MM.1S (cell line): ENCODE measurements at regions not wholly inside any gene's neighbourhood (a gene's known extent, or its start where the extent isn't known, plus 50 kb on each side); places are given as distances from the start of the nearest gene placed in this dataset.

ENCODE experiments used
- DNase-seq: peaks from one replicate; pipeline ENCODE4 v3.0.0-alpha.2; 2015
- H2AFZ ChIP-seq: fragments of 300-600 bp; sonication (generic); 2 replicates; pipeline ENCODE4 v1.6.0; 2016; ENCODE audit warnings: antibody characterized with exemption, low read length
- H3F3A ChIP-seq: fragments of 300-600 bp; sonication (generic); 2 replicates; pipeline ENCODE4 v1.6.1; 2016; ENCODE audit warnings: mild to moderate bottlenecking, antibody characterized with exemption, low read length, moderate library complexity, mixed read lengths; ENCODE audit not compliant: insufficient read depth
- H3K27ac ChIP-seq: fragments of 300-600 bp; sonication (generic); 2 replicates; pipeline ENCODE4 v1.5.1; 2016; ENCODE audit warnings: mild to moderate bottlenecking, low read length
- H3K27me3 ChIP-seq: fragments of 300-600 bp; sonication (generic); replicated peaks from 2 replicates; pipeline ENCODE4 v1.6.0; 2016; ENCODE audit warnings: low read length; ENCODE audit not compliant: insufficient read depth
- H3K36me3 ChIP-seq: fragments of 300-600 bp; sonication (generic); replicated peaks from 2 replicates; pipeline ENCODE4 v1.6.1; 2016; ENCODE audit warnings: mild to moderate bottlenecking, low read length, mixed read lengths; ENCODE audit not compliant: insufficient read depth
- H3K4me1 ChIP-seq: fragments of 300-600 bp; sonication (generic); 2 replicates; pipeline ENCODE4 v1.6.1; 2016; ENCODE audit warnings: low read length, mixed read lengths
- H3K4me2 ChIP-seq: fragments of 300-600 bp; sonication (generic); 2 replicates; pipeline ENCODE4 v1.6.0; 2016; ENCODE audit warnings: low read depth, low read length
- H3K4me3 ChIP-seq: fragments of 300-600 bp; sonication (generic); 2 replicates; pipeline ENCODE4 v1.5.1; 2016; ENCODE audit warnings: low read length, mixed read lengths
- H3K79me2 ChIP-seq: fragments of 300-600 bp; sonication (generic); 2 replicates; pipeline ENCODE4 v1.6.1; 2016; ENCODE audit warnings: mixed run types, low read length, mixed read lengths
- H3K9ac ChIP-seq: fragments of 300-600 bp; sonication (generic); 2 replicates; pipeline ENCODE4 v1.6.1; 2016; ENCODE audit warnings: low read length, mixed read lengths
- H3K9me2 ChIP-seq: fragments of 300-600 bp; sonication (generic); replicated peaks from 2 replicates; pipeline ENCODE4 v1.6.1; 2016; ENCODE audit warnings: mild to moderate bottlenecking, low read length, mixed read lengths; ENCODE audit not compliant: insufficient read depth
- H3K9me3 ChIP-seq: fragments of 300-600 bp; sonication (generic); replicated peaks from 2 replicates; pipeline ENCODE4 v1.6.1; 2016; ENCODE audit warnings: mild to moderate bottlenecking, low read length, mixed read lengths; ENCODE audit not compliant: insufficient read depth
- H4K20me1 ChIP-seq: fragments of 300-600 bp; sonication (generic); 2 replicates; pipeline ENCODE4 v1.6.1; 2016; ENCODE audit warnings: mild to moderate bottlenecking, low read length, moderate library complexity, mixed read lengths; ENCODE audit not compliant: insufficient read depth
- EZH2 ChIP-seq: fragments of 300-600 bp; sonication (generic); optimal IDR thresholded peaks from 2 replicates; pipeline ENCODE3; 2017; ENCODE audit warnings: low read depth, mild to moderate bottlenecking, antibody characterized with exemption, low read length, mixed read lengths
- EZH2phosphoT487 ChIP-seq: fragments of 300-600 bp; sonication (generic); IDR thresholded peaks from 2 replicates; pipeline ENCODE4 v1.6.1; 2018; ENCODE audit warnings: antibody characterized with exemption, low read length
- TF ChIP-seq, protein P1 (sequence below): fragments of 300-600 bp; sonication (generic); IDR thresholded peaks from 2 replicates; pipeline ENCODE4 v1.5.1; 2016; ENCODE audit warnings: antibody characterized with exemption, low read length, mixed read lengths

DNA sequence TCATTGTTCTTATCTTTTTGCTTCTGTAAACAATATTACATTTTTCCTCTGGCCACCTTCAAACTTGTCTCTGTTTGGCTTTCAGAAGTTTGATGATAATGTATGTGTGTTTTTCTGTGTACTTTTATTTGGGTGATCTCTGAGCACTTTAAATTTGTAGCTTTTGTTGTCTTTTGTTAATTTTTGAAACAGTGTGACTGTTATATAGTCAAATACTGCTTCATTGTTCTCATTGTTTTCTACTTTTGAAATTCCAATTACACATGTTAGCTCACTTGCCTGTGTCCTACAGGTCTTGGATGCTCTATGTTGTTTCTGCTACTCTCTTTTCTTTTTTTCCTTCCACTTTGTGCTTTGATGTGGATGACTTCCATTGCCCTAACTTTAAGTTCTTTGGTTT, 460.1 kb upstream of the KHDRBS2 start:
- Histone ChIP-seq H3K79me2 (no peaks in the 10 kb centered on the region), H3K27ac (no peak overlapping the region), H3K9me3 (no peaks in the 10 kb centered on the region), H3K4me1 (no peaks in the 10 kb centered on the region), H3K27me3 (no peaks in the 10 kb centered on the region), H3K4me3 (no peak overlapping the region), H2AFZ (no peak overlapping the region), H3K9ac (no peak overlapping the region), H3K4me2 (no peak overlapping the region), H3F3A (no peaks in the 10 kb centered on the region), H3K9me2 (no peaks in the 10 kb centered on the region), H4K20me1 (no peaks in the 10 kb centered on the region), H3K36me3 (no peaks in the 10 kb centered on the region)
- TF ChIP-seq EZH2phosphoT487, result no peak
- TF ChIP-seq EZH2, result no peak
- TF ChIP-seq, protein P1, sequence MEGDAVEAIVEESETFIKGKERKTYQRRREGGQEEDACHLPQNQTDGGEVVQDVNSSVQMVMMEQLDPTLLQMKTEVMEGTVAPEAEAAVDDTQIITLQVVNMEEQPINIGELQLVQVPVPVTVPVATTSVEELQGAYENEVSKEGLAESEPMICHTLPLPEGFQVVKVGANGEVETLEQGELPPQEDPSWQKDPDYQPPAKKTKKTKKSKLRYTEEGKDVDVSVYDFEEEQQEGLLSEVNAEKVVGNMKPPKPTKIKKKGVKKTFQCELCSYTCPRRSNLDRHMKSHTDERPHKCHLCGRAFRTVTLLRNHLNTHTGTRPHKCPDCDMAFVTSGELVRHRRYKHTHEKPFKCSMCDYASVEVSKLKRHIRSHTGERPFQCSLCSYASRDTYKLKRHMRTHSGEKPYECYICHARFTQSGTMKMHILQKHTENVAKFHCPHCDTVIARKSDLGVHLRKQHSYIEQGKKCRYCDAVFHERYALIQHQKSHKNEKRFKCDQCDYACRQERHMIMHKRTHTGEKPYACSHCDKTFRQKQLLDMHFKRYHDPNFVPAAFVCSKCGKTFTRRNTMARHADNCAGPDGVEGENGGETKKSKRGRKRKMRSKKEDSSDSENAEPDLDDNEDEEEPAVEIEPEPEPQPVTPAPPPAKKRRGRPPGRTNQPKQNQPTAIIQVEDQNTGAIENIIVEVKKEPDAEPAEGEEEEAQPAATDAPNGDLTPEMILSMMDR, result no peak
- no peak for DNase-seq

DNA sequence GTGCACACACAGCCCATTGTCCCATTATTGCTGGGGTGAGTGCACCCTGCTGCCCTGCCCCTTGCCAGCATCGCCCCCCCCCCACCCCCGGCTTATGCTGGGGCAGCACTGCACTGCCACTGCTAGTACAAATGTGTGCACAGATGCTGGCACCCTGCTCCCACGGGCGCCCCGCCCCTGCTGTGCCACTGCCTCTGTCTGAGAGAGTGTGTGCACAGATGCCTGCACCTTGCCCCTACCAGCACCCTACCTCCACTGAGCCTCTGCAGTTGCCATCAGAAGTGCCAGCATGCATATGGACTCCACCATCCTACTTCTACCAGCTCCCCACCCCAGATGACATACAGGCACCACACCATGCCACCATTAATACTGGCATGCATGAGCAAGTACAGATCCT, 454.6 kb upstream of the KHDRBS2 start:
- no peaks in the 10 kb centered on the region for H3K9me3 ChIP-seq
- H3K9me2 ChIP-seq, result no peaks in the 10 kb centered on the region
- H3K79me2 ChIP-seq, result no peaks in the 10 kb centered on the region
- no peaks in the 10 kb centered on the region for H3K27me3 ChIP-seq
- TF ChIP-seq, protein P1, result no peak
- TF ChIP-seq EZH2 (no peak), EZH2phosphoT487 (no peak)
- H3K36me3 ChIP-seq, result no peaks in the 10 kb centered on the region
- no peak overlapping the region for H3K9ac ChIP-seq
- H3K4me3 ChIP-seq, result no peak overlapping the region
- H2AFZ ChIP-seq, result no peak overlapping the region
- no peak overlapping the region for H3K27ac ChIP-seq
- DNase-seq, result no peak
- no peaks in the 10 kb centered on the region for H4K20me1 ChIP-seq
- no peaks in the 10 kb centered on the region for H3F3A ChIP-seq
- no peaks in the 10 kb centered on the region for H3K4me1 ChIP-seq
- no peak overlapping the region for H3K4me2 ChIP-seq

DNA sequence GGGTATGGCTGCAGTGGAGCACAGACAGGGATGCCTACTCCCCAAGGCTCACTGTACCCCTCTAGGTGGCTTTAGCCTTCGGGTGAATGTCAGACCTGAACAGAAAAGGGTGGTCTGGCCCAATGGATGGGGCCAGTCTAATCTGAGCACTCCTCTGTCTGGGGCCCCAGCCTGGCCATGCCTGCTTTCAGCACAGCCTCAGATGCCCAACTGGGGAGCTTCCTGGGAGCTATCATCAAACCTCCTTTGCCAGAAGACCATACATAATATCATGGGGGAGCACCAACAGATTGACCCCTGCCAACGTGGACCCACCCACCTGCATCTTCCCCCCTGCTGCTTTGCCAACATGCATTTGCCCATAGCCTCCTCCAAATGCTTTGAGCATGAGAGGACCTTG, 454.1 kb upstream of the KHDRBS2 start:
- H3K27me3 ChIP-seq, result no peaks in the 10 kb centered on the region
- no peak overlapping the region for H3K4me2 ChIP-seq
- H3K9me2 ChIP-seq, result no peaks in the 10 kb centered on the region
- no peak overlapping the region for H3K27ac ChIP-seq
- no peaks in the 10 kb centered on the region for H3K4me1 ChIP-seq
- no peak overlapping the region for H2AFZ ChIP-seq
- H3K79me2 ChIP-seq, result no peaks in the 10 kb centered on the region
- H3K4me3 ChIP-seq, result no peak overlapping the region
- no peak overlapping the region for H3K9ac ChIP-seq
- no peaks in the 10 kb centered on the region for H3F3A ChIP-seq
- no peaks in the 10 kb centered on the region for H3K9me3 ChIP-seq
- DNase-seq, result no peak
- TF ChIP-seq EZH2 (no peak), EZH2phosphoT487 (no peak)
- TF ChIP-seq, protein P1, result no peak
- no peaks in the 10 kb centered on the region for H4K20me1 ChIP-seq
- no peaks in the 10 kb centered on the region for H3K36me3 ChIP-seq
